CD4-positive, alpha-beta T cell treated with Interleukin-15 for 4 hours (primary cell): ENCODE measurements at regions not wholly inside any gene's neighbourhood (a gene's known extent, or its start where the extent isn't known, plus 50 kb on each side); places are given as distances from the start of the nearest gene placed in this dataset.
"Not testable (repeated sequence)": the region's sequence is repeated elsewhere in the genome, so short reads cannot be mapped to it uniquely, and the experiment has no call there.

Experiments
- DNase-seq: peaks from one replicate; pipeline ENCODE4 v3.0.0-alpha.2; 2020; ENCODE audit warnings: low spot score

DNA sequence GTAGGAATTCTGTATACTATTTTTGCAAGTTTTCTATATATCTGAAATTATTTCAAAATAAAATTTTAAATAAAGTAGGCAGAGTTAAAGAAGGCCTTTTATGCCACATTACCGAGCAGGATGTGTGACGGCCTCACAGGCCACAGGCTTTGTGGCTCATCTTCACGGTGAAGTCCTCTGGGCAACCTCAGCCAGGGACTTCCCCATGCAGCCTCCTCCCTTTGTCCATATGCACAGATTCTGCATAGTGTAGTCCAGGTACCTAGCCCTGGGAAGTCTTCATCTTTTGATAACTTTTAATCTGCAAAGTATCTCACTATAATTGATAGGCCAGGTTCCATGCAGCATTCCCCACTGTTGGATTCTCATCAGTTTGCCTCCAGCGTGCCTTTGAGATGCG, 62.8 kb downstream of the ARHGAP11B start:
- DNase-seq, result not testable (repeated sequence)

- DNase-seq, result not testable (repeated sequence)
These were observed 64.2 kb downstream of the ARHGAP11B start for GRCh38 chr15:30690153-30690552.

DNA sequence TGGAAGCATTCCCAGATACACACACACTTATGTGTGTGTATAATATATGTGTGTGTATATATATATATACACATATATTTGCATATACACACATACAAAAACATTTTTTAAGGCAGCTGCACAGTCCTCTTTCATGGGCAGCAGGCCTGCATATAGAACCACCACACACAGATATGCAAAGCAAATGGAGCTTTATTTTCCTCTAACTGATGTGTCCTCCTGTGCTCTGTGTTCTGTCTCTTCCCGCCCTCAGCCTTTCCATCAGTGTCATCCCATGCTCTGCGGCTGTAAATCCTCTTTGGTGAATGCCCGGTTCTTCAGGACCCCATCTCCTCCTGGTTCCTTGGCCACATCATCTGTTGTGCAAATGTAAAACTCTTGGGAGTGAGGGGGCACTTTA, 69.9 kb downstream of the ARHGAP11B start:
- not testable (repeated sequence) for DNase-seq

- not testable (repeated sequence) for DNase-seq
These were observed 70.7 kb downstream of the ARHGAP11B start for GRCh38 chr15:30696439-30697314.

DNA sequence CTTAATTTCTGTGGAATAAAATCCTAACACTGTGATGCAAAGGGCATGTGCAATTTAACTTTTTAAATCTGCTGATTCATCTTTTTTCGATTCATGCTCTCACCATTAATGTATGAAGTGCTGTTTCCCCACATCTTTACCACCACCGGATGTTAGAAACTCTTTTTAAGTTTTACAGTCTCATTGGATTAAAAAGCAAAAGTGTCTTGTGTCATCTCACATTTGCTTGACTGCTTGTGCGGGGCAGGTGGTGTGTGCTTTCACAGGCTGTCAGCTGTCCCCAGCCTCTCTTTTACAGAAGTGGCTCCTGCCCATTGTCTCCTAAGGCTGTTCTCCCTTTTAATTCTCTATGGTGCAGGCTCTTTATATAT, 71.4 kb downstream of the ARHGAP11B start:
- DNase-seq, result peak; percentile 35

GRCh38 chr15:30700006-30700597, 74.2 kb downstream of the ARHGAP11B start:
- DNase-seq, result not testable (repeated sequence)

GRCh38 chr15:30707976-30708685, 82.2 kb downstream of the ARHGAP11B start:
- not testable (repeated sequence) for DNase-seq

- DNase-seq, result not testable (repeated sequence)
These were observed 82.9 kb downstream of the ARHGAP11B start for GRCh38 chr15:30708809-30709208.

DNA sequence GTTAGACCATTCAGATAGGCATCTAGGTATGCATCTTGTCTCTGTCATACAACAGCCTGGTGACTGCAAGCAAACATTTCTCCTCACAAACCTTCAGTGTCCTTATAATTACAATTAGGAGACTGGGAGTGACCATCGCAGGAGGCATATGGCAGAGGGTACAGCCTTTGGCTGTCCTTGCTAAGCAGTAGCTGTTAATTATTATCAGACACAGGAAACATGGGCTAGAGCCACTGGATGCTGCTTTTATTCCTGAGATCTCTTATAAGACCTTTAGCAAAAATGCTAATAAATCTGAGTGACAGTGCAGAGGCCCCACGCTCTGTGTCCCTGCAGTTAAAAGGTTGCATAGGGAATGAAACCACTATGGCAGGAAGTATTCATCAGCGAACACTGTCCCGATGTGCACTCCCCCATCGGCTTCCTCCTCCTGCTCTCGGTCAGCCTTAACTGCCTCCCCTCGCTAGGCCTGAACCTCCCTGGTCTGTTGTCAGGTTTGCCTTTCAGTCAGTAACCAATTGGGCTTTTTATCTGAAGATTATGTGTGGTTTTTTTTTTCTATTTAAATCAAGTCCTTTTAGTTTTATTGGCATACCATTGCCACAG, 92.2 kb downstream of the ARHGAP11B start:
- DNase-seq, result not testable (repeated sequence)

GRCh38 chr15:30719363-30719762, 93.4 kb downstream of the ARHGAP11B start:
- DNase-seq, result not testable (repeated sequence)

GRCh38 chr15:30720825-30721224, 94.9 kb downstream of the ARHGAP11B start:
- not testable (repeated sequence) for DNase-seq

DNA sequence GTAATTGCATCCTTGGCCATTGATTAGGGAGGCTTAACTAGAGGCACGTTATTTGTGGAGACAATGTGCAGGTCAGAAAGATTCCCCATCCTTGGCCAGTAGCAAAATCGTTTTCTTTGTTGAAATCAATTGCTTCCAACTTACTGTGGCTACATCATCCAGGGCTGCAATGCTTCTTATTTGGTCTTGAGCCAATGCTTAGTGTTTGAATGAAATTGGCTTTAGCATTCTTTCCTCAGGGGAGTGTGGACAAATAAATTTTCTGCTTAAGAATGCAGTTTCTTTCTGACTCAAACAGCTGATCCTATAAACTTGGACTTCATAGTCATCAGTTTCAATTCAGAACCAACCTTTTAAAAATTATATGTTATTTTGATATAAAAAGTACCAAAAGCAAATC, 95.6 kb downstream of the ARHGAP11B start:
- DNase-seq, result not testable (repeated sequence)

DNA sequence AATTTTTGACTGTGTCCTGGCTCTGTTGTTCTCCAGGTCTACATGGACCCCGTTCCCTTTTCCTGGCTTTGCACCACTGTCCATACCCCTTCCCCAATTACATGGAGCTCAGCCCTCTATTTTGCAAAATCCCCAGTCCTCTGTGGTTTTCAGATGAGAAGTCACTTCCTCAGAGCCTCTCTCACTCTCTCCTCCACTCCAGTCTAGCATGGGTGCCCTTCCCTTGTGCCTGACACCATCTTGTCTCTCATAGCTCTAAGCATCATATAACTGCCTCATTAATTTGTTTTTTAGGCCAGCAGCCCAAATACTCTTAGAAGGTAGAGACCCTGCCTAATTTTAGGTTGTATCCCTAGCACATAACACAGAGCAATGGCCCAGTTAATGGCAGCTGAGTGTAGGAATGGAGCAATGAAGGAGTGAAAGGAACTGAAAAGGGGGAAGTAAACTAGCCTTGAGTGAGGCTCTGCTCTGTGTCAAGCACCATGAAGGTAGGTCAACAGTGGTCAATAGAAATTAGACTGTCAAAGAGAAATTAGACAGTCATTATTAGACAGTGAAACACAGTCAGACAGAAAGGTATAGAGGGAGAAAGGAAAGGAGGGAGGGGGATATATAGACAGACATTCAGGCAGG, 97.7 kb downstream of the ARHGAP11B start:
- not testable (repeated sequence) for DNase-seq

GRCh38 chr15:30729880-30730590, 104.1 kb downstream of the ARHGAP11B start:
- DNase-seq, result not testable (repeated sequence)

GRCh38 chr15:30730633-30731032, 104.7 kb downstream of the ARHGAP11B start:
- DNase-seq, result not testable (repeated sequence)

- DNase-seq, result not testable (repeated sequence)
These were observed 106.2 kb downstream of the ARHGAP11B start for GRCh38 chr15:30732100-30732499.

DNA sequence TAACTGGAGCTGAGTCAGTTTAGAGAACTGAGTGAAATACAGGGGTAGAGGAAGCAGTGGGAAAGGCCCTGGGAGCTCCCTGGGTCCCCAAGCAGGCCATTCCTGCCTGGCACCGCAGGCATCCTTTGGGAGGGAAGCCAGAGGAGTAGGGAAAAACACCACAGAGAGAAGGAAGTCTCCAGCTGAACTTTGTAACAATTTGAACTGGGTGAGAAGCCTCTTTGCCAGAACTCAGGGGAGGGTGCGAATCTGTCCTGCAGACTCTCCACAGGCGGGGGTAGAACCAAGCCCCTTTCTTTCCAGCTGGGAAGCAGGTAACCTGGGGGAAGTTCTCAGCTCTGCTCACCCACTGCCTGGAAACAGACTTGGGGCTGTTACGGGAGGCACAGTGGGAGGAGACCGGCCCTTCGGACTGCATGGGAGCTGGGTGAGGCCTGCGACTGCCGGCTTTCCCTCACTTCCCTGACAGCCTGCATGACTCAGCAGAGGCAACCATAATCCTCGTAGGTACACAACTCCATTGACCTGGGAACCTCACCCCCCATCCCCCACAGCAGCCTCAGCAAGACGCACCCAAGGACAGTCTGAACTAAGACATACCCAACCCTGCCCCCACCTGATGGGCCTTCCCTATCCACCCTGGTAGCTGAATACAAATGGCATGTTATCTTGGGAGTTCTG, 110.1 kb downstream of the ARHGAP11B start:
- DNase-seq, result not testable (repeated sequence)

DNA sequence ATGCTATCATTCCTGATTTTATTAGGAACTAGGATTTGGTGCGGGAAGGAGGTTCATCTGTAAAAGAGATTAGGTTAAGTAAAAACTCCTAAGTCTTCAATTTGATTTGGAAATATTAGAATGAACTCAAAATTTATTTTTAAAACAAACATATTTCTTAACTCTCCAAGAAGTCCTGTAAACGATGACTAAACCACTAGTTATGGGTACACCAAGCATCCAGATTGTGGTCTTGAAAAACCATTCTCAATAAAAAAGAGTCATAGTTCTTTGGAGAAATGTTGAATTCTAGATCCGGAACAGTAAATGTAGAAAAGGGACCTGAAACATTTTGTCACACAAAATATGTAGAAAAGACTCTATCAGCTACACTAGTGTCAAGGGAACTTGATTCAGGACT, 116.9 kb downstream of the ARHGAP11B start:
- DNase-seq, result not testable (repeated sequence)

- DNase-seq, result not testable (repeated sequence)
These were observed 123.1 kb downstream of the ARHGAP11B start for GRCh38 chr15:30749048-30749447.

DNA sequence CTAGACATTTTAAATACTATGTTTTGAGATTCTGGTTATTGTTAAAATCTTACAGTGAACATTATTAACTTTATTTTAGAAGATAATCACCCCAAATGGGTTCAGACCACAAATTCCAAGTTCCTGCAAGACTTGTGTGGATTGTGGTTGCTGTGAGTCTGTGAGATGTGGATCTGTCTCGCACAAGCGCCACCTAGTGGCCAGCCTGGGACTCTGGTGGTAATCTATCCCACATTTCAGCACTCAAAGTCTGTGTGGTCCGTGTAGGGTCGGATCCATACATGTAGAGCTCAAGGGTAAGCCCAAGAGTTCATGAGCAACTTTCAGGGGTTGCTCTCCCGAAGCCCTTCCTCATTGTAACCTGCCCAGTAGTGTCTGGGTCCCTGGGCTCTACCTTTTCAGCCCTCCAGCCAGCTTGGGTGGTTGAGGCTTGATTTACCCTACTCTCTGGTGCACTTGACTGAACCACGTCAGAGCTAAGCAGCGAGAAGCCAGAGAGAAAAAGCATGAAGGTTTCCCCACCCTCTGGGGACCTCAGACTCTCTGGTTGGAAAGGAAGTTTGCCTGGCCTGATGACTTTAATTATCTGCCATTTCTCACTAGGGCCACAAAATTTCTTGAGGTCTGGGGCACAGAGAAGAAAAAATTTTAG, 129.2 kb downstream of the ARHGAP11B start:
- peak; percentile 75 for DNase-seq
